ENCODE measurements at regions not wholly inside any gene's neighbourhood (a gene's known extent, or its start where the extent isn't known, plus 50 kb on each side); places are given as distances from the start of the nearest gene placed in this dataset.

DNA sequence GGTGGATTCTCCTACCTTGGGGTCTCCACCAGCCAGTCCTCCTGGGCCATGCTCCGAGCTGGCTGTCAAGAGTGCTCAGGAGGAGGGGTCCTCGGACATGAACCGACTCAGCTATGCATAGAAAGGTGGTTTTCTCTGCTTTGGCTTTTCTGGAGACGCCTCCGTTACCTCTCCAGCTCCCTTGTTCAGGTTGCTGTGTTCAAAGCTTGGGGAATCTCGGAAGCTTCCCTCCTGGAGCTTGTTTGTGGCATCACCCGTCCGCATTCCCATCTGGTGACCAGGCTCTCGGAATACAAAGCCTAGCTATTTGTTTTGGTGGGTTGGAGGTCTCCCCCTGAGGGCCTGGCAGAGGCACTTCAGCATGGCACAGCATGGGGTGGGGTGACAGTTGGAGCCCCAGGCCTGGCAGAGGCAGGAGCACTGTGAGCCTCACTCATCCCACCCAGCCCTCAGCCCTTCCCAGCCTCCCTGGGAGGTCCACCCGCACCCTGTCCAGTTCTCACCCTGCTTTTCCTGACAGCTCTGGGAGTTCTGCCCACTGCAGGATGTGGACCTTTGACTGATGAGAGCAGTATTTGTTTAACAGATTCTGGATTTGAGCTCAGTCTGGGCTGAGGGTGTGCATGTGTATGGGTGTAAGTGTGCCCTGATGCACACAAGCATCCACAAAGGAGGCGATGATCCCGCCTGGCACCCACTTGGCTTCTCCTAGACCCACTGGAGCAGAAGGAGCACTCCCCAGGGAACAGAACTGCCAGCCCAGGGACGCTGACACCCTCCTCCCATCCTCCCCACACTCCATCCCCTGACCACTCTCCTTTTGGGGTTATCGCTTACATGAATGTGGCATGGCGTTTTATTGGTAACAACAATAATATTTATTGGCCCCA lies 107.3 kb upstream of the HS6ST1 start:
- TF ChIP-seq, protein P1, sequence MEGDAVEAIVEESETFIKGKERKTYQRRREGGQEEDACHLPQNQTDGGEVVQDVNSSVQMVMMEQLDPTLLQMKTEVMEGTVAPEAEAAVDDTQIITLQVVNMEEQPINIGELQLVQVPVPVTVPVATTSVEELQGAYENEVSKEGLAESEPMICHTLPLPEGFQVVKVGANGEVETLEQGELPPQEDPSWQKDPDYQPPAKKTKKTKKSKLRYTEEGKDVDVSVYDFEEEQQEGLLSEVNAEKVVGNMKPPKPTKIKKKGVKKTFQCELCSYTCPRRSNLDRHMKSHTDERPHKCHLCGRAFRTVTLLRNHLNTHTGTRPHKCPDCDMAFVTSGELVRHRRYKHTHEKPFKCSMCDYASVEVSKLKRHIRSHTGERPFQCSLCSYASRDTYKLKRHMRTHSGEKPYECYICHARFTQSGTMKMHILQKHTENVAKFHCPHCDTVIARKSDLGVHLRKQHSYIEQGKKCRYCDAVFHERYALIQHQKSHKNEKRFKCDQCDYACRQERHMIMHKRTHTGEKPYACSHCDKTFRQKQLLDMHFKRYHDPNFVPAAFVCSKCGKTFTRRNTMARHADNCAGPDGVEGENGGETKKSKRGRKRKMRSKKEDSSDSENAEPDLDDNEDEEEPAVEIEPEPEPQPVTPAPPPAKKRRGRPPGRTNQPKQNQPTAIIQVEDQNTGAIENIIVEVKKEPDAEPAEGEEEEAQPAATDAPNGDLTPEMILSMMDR (IDR thresholded peaks at IDR 0.05): no peak
- no peak for TF ChIP-seq POLR2A (IDR thresholded peaks at IDR 0.05)

All from testis (tissue), 2 donors.